T-helper 2 cell (primary cell): ENCODE measurements at regions not wholly inside any gene's neighbourhood (a gene's known extent, or its start where the extent isn't known, plus 50 kb on each side); places are given as distances from the start of the nearest gene placed in this dataset.

Experiments used
- DNase-seq, 5 experiments: peaks; one replicate each; pipeline versions ENCODE4 v3.0.0 to v3.0.0-alpha.2; 2012 to 2022

DNA sequence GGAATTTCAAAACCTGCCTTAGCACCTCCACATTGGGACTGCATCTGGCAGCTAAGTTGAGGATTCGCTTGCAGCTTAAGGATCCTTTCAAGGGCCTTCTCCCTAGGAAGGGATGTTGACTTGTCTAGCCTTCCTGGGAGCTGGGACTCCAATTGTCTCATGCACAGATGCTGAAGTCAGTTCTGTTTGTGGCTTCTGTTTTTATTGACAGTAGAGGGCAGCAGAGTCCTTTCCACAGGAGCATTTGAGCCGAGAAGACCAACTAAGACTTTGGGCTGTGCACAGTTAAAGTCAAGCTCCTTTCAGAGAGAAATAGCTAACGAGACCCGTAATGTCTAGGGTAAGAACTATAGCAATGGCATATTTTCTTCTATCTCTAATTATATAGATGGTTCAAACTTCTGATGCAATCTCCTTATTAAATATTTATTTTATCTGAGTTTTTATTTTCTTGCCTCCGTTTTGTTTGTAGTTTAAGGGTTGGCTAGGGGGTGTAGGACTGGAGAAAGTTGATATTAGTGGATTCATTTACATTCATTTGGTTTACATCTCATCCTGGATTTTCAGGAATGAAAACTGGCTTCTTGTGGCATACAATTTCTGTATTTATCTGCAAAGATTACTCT is 59.7 kb upstream of the KBTBD8 start:
- DNase-seq = peak in 2 of 5 experiments; percentile 8 to 58

DNA sequence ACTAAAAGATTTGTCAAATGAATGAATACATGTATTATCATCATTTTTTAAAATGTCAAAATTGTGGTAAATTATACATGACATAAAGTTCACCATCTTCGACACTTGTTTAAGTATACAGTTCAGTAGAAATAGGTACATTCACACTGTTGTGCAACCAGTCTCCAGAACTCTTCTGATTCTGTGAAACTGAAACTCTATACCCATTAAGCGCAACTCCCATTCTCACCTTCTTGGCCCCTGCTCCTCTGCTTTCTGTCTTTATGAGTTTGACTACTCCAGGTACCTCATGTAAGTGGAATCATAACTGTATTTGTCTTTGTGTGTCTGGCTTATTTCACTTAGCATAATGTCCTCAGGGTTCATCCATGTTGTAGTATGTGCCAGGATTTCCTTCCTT is 50.1 kb upstream of the KBTBD8 start:
- peak in 1 of 5 experiments; percentile 6 for DNase-seq
